AG09319 (cell line): ENCODE measurements at regions not wholly inside any gene's neighbourhood (a gene's known extent, or its start where the extent isn't known, plus 50 kb on each side); places are given as distances from the start of the nearest gene placed in this dataset.

Source experiments
- DNase-seq: peaks from one replicate; pipeline ENCODE4 v3.0.0-alpha.2; 2010; ENCODE audit warnings: low read depth; ENCODE audit errors: extremely low read depth
- TF ChIP-seq, protein P1 (sequence below): IDR thresholded peaks from 2 replicates; pipeline ENCODE4 v1.5.1; 2011; ENCODE audit warnings: low read depth, mild to moderate bottlenecking, inconsistent platforms, low read length, moderate library complexity

DNA sequence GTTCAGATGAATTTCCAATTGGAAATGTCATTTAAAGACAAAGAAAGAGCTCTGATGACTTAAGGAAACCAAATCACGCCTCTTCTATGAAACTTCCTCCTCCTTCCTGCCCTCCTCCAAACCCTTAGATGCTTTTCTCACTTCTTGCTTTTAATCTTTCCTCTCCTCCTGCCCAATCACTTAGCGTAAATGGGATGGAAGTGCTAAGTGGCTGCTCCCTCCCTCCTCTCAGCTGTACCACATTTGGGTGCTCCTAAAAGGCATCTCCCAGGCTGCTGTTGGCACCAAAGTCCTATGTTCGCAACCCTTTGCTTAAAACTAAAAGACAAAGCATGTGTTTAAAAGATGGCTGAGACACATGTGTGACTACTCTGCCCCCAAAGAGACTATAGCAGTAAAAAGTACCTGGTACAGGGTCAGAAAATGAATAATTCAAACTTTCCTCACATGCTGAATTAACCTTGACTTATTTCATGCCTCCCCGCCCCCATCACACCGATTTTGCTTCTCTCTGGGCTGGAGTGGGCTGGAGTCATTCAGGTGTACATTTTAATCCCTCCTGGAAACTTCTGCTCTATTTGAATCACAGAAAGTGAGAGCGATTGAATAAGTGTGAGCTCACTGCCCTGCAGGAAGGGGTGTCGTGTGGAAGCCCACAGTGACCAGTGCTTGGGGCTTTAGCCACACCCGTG lies 59.2 kb upstream of the KLF7 start:
- TF ChIP-seq, protein P1, sequence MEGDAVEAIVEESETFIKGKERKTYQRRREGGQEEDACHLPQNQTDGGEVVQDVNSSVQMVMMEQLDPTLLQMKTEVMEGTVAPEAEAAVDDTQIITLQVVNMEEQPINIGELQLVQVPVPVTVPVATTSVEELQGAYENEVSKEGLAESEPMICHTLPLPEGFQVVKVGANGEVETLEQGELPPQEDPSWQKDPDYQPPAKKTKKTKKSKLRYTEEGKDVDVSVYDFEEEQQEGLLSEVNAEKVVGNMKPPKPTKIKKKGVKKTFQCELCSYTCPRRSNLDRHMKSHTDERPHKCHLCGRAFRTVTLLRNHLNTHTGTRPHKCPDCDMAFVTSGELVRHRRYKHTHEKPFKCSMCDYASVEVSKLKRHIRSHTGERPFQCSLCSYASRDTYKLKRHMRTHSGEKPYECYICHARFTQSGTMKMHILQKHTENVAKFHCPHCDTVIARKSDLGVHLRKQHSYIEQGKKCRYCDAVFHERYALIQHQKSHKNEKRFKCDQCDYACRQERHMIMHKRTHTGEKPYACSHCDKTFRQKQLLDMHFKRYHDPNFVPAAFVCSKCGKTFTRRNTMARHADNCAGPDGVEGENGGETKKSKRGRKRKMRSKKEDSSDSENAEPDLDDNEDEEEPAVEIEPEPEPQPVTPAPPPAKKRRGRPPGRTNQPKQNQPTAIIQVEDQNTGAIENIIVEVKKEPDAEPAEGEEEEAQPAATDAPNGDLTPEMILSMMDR: no peak
- DNase-seq: no peak

DNA sequence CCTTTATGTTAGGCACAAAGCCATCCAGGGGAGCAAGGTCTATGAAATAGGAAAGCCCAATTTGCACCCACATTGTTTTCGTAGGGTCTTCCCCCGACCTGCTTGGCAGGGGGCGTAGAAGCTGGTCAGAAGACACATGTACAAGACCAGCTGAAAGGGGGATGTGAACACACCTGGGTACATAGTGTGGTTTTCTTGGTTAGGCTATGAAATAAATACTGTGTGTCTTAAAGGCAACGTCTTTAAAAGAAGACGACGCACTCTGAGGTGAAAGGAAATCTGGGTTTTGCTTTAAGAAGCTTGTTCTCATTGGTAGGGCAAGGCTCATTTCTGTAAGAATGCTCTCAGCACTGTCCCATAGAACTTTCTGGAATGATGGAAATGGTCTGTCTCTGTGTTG lies 60.0 kb upstream of the KLF7 start:
- DNase-seq: no peak
- TF ChIP-seq, protein P1: no peak

DNA sequence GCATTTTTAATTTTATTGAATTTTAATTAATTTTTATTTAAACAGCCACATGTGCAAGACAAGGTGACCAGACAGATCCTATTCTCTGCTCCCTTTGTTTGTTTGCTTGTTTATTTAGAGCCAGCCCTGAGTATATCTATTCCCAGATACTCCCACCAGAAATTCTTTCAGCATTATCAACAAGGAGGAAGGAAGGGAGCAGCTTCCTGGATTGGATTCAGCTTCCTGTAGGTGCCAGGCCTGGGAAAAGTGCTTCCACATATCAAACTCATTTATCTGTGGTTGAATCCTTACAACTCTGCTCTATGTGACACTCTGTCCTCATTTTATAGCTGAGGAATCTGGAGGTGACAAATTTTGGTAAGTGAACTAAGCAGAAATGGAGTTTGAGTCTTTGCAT lies 60.5 kb upstream of the KLF7 start:
- TF ChIP-seq, protein P1: no peak
- DNase-seq: no peak

DNA sequence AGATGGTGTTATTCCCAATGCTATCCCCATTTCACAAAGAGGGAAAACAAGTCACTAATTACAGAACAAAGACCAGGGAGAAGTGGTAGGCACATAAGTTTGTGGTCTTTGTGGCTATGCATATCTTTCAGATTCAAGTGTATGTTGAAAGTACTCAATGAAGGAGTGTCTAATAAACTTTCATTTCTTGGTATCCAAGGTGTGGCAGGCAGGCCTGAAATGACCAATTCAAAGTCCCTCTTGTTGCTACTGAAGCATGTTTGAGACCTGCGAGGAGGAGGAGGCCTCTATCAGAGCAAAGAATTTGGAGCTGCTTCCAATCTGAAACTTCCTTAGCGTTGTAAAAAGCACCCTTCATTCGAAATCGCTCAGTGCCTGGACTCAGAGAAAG lies 60.9 kb upstream of the KLF7 start:
- TF ChIP-seq, protein P1: no peak
- DNase-seq: no peak

DNA sequence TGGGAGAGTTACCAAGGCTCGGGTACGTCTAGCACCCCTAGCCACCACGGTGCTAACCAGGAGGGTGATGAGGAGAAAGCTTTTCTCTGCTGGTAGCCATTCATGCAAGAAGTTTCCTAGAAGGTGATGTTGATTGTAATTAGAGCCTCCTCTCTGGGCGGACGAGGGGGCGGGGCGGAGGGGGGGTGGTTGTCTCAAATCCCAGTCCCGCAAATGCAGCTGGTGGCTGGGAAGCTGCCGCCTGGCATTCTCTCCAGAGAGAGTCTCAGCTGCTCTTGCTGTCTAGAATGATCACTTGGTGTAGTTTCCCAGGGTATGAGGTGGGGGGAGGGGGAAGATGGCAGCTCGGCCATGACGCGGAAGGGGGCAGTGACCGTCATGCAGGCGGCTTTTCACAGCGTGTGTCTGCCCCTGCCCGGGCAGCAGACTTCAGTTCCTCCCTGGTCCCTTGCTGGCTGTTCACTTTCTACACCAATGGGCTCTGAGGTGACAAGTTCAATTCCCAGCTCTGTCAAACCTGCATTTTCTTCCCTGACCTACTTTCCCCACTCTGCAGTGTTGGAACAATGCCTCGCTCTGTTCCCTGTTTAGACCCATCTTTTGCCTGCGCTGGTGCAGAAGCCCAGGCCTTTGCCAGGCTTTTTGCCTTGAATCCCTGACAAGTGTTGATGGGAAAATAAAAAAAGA lies 61.5 kb upstream of the KLF7 start:
- TF ChIP-seq, protein P1: no peak
- no peak for DNase-seq

DNA sequence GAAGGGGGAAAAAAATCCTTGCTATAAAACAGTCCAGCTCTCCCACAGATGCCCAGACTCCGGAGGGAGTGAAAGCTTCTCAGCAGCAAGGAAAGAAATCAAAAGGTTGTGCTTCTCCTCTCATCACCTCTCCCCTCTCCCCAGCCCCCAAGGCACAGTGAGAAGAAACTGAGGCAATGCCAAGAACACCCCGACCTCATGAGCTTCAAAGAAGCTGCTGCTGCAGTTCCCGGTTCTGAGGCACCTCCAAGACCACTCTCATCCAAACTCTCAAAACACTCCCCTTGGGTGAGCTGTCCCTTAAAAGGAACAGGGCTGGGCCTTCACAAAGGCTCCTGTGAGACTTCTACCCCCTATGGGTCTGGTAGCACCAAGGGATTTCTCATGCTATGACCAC lies 62.0 kb upstream of the KLF7 start:
- DNase-seq: no peak
- TF ChIP-seq, protein P1: no peak

DNA sequence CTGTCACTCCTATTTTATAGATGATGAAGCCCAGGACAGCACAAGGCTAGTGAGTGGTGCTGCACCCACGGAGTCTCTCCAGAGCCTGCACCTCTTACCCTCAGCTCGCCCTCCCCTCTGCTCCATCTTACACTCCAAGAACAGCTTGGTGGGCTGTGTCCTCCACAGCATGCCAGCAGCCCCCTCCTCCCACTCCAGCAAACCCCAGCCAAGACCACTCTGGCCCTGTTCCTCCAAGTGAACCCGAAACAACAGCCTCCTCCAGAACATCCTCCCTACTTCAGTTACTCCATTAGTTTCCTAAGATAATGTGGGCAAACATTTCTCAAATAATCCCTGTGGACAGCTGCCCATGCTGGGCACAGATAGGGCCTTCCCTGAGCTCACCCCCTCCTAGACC lies 62.7 kb upstream of the KLF7 start:
- no peak for DNase-seq
- TF ChIP-seq, protein P1: no peak
